Gastroesophageal sphincter (tissue), 3 donors: ENCODE measurements at regions not wholly inside any gene's neighbourhood (a gene's known extent, or its start where the extent isn't known, plus 50 kb on each side); places are given as distances from the start of the nearest gene placed in this dataset.

Experiments
- CTCF ChIP-seq, 4 experiments: fragments of 200-600 bp in 2 of 4; fragments of 450-650 bp in 2 of 4; sonication (generic) in 1 of 4; IDR thresholded peaks; one replicate each; pipeline ENCODE4 v1.5.1; 2017 to 2019; ENCODE audit warnings: antibody characterized with exemption in 4 of 4, mild to moderate bottlenecking in 2 of 4, moderate library complexity in 2 of 4
- EP300 ChIP-seq: sonication (generic); formaldehyde crosslinking; IDR thresholded peaks from one replicate; pipeline ENCODE4 v1.6.1; 2017; ENCODE audit warnings: antibody characterized with exemption, mild to moderate bottlenecking
- POLR2A ChIP-seq, 2 donors: fragments of 450-650 bp; IDR thresholded peaks; one replicate each; pipeline ENCODE4 v1.6.1; 2017; ENCODE audit warnings: antibody characterized with exemption in 2 of 2, mild to moderate bottlenecking in 2 of 2, moderate library complexity in 1 of 2
- POLR2AphosphoS5 ChIP-seq: sonication (generic); formaldehyde crosslinking; IDR thresholded peaks from one replicate; pipeline ENCODE4 v1.6.1; 2017; ENCODE audit warnings: antibody characterized with exemption

GRCh38 chr18:39527465-39527864, 1961.9 kb upstream of the CELF4 start:
- TF ChIP-seq EP300 = no peak
- TF ChIP-seq POLR2A (IDR thresholded peaks at IDR 0.05) = no peak
- no peak for TF ChIP-seq CTCF (IDR thresholded peaks at IDR 0.05)
- TF ChIP-seq POLR2AphosphoS5 = no peak
